Renal cortical epithelial cell (primary cell): ENCODE measurements at regions not wholly inside any gene's neighbourhood (a gene's known extent, or its start where the extent isn't known, plus 50 kb on each side); places are given as distances from the start of the nearest gene placed in this dataset.
A peak's percentile ranks its signal among the peaks of the same experiment; 100 is the strongest.
"Not testable (repeated sequence)": the region's sequence is repeated elsewhere in the genome, so short reads cannot be mapped to it uniquely, and the experiment has no call there.

Experiments
- DNase-seq: peaks from one replicate; pipeline ENCODE4 v3.0.0-alpha.2; 2011; ENCODE audit warnings: low read depth

DNA sequence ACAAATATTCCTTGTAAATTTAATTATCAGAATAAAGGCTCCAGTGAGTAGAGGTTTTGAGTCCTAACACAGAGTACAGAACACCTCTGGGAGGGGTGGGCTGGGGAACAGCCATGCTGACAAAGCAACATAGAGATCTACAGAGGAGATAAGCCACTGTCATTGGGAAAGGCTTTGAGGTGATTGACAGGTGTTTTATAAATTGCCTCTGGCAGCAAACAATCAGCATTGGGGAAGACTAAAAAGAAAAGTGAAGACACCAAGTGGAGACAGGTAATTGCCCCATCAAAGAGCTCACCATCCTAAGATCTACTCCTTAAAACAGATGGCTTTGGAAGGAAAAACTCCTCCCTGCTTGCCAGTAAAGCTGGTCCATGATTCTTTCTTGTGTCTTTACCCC, 189.7 kb upstream of the TLE4 start:
- no peak for DNase-seq

- peak; percentile 54 for DNase-seq
Measured at GRCh38 chr9:79382458-79382857, 189.3 kb upstream of the TLE4 start.

GRCh38 chr9:79383096-79383495, 188.7 kb upstream of the TLE4 start:
- DNase-seq = no peak

DNA sequence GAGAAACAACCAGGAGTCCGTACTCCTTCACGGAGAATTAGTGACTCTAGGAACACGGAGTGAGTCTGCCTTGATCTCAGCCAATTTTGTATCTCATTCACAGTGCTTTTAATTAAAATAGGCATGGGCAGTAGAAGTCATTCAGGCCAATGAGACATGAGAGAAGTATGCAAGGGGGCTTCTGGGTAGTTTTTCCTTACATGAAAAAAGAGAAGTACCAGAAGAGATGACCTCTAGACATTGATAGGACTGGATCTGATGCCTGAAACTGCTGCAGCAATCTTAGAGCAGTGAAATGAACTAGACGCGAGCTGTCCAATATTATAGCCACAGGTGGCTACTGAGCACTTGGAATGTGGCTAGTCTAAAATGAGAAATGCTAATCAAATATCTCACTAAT, 187.7 kb upstream of the TLE4 start:
- no peak for DNase-seq

GRCh38 chr9:79384501-79384900, 187.3 kb upstream of the TLE4 start:
- no peak for DNase-seq

GRCh38 chr9:79387101-79387835, 184.5 kb upstream of the TLE4 start:
- peak; percentile 3 for DNase-seq

GRCh38 chr9:79390077-79390698, 181.6 kb upstream of the TLE4 start:
- DNase-seq = no peak

GRCh38 chr9:79390781-79391770, 180.7 kb upstream of the TLE4 start:
- DNase-seq = no peak

GRCh38 chr9:79395228-79395627, 176.5 kb upstream of the TLE4 start:
- DNase-seq = no peak

GRCh38 chr9:79395755-79396154, 176.0 kb upstream of the TLE4 start:
- no peak for DNase-seq

- no peak for DNase-seq
Measured at GRCh38 chr9:79396168-79396567, 175.6 kb upstream of the TLE4 start.

GRCh38 chr9:79403495-79403894, 168.3 kb upstream of the TLE4 start:
- no peak for DNase-seq

- no peak for DNase-seq
Measured at GRCh38 chr9:79408200-79408599, 163.6 kb upstream of the TLE4 start.

- DNase-seq = peak; percentile 29
Measured at GRCh38 chr9:79408617-79409016, 163.1 kb upstream of the TLE4 start.

DNA sequence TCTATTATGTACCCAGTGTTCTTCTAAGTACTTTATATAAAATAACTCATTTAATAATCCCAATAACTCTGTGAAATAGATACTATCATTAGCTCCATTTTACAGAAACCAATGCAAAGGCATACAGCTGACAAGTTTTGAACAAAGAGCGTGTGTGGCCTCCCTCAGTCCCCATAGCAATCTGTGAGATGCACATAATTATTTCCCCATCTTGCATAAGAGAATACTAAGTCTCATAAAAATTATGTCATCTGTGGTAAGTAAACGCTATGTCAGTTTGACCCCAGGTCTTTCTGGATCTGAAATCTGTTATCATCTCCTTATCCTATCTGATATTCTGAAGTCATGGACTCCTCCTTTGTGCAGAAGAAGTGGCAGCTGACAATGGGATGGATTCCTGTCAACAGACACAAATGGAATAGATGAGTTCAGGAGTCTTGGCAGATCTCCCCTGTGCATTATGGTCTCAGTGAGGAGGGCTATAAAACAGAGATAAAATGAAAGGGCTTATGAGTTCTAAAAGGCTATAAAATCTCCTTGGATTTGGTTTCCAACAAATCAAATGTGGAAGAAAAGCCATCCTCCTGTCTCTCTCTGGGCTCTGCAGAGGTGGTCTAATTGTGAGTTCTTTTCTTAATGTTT, 162.5 kb upstream of the TLE4 start:
- DNase-seq = no peak

- DNase-seq = no peak
Measured at GRCh38 chr9:79425840-79426239, 145.9 kb upstream of the TLE4 start.

DNA sequence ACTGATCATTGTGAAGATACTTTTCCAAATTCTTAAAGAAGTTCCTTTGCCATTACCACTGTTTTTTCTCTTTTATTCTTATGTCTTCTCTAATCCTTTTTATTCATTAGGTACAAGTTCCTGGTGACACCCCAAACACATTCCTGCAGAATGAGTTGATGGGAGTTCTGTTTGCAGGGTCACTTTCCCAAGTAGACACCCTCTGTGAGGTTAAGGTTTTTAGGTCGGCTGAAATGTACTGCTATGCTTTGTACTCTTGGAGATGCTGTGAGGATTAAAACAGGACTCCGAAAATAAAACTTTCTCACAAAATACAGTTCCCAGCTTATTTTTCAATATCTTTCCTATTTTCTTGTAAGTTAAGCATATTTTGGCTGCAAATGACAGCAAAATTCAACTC, 143.3 kb upstream of the TLE4 start:
- DNase-seq = no peak

DNA sequence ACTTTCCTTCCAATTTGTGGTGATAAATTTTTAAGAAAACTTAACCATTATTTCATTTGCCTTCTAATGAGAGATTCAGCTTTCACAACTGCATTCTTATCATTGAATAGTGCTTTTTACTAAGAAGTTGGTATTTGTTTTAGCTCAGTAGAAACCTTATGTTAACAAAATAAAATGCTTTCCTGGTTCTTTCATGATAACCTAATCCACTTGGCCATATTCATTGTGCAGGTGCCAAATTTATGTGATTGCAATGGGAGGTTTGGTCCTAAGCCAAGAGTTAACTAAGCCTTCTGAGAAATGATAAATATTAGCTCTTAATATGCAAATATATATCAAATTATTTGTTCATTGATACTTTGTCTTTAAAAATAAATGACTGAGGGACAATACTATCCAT, 141.1 kb upstream of the TLE4 start:
- no peak for DNase-seq

DNA sequence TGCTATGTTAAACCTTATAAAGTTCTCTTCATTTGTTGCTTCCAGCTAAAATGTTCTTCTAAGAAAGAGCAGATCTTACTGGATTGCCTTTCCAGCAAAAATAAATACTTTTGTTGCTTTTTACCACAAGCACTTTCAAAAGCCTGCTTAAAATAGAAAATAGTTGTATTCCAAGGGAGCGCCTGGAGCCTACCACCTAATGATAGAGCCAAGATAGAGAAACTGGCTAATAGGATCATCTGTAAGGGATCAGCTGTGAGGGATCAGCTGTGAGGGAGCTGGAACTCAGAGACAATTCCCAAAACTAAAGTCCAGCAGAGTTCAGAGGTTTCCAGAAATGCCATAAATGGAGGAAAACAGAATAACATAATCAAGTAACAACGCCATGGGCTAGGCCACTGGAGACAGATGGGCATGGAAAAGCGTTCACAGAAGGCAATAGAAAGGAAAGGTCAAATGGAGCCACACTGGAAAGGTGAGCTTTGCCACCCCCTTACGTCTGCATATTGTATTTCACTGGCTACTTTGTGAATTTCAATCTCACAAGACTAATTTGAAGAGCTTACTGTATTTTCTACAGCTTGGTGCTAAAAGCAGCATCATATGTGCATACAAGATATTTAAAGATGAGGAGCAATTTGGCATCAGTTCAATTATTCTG, 140.6 kb upstream of the TLE4 start:
- no peak for DNase-seq

- DNase-seq = no peak
Measured at GRCh38 chr9:79432485-79432884, 139.3 kb upstream of the TLE4 start.

GRCh38 chr9:79433703-79434102, 138.1 kb upstream of the TLE4 start:
- no peak for DNase-seq

DNA sequence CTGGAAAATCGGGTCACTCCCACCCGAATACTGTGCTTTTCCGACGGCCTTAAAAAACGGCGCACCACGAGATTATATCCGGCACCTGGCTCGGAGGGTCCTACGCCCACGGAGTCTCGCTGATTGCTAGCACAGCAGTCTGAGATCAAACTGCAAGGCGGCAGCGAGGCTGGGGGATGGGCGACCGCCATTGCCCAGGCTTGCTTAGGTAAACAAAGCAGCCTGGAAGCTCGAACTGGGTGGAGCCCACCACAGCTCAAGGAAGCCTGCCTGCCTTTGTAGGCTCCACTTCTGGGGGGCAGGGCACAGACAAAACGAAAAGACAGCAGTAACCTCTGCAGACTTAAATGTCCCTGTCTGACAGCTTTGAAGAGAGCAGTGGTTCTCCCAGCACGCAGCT, 132.5 kb upstream of the TLE4 start:
- not testable (repeated sequence) for DNase-seq
